Brain microvascular endothelial cell (primary cell): ENCODE measurements at regions not wholly inside any gene's neighbourhood (a gene's known extent, or its start where the extent isn't known, plus 50 kb on each side); places are given as distances from the start of the nearest gene placed in this dataset.

Experiments used
- DNase-seq: peaks from one replicate; pipeline ENCODE4 v3.0.0-alpha.2; 2020
- H3K27ac ChIP-seq: fragments of 250-450 bp; sonication (Bioruptor Pico); 2 replicates; pipeline ENCODE4 v1.5.1; 2020; ENCODE audit warnings: mild to moderate bottlenecking, moderate library complexity
- H3K27me3 ChIP-seq: fragments of 250-450 bp; sonication (Bioruptor Pico); replicated peaks from 2 replicates; pipeline ENCODE4 v1.5.1; 2020; ENCODE audit warnings: mild to moderate bottlenecking
- H3K36me3 ChIP-seq: fragments of 250-450 bp; sonication (Bioruptor Pico); replicated peaks from 2 replicates; pipeline ENCODE4 v1.5.1; 2020; ENCODE audit warnings: mild to moderate bottlenecking
- H3K4me3 ChIP-seq: 2 replicates; pipeline ENCODE4 v1.5.1; 2011; ENCODE audit warnings: low read depth, mild to moderate bottlenecking, control low read depth, low read length, moderate library complexity
- CTCF ChIP-seq: IDR thresholded peaks from 2 replicates; pipeline ENCODE4 v1.5.1; 2011; ENCODE audit warnings: low read depth, mild to moderate bottlenecking, moderate library complexity, low read length, control low read depth, inconsistent platforms; ENCODE audit errors: missing control alignments
- in situ Hi-C: cut with HindIII; loops from 2 replicates; pipeline ENCODE4 v1.10.0; 2017; ENCODE audit warnings: low sequenced_read_pairs, low pct_ligation_motif_present

- Histone ChIP-seq H3K4me3 (no peak overlapping the region), H3K27ac (no peak overlapping the region), H3K36me3 (no peaks in the 10 kb centered on the region), H3K27me3 (no peaks in the 10 kb centered on the region)
- no peak for TF ChIP-seq CTCF
- in situ Hi-C loops, result no loop called here
- no peak for DNase-seq
These were observed 465.2 kb downstream of the BCAT1 start for GRCh38 chr12:24483732-24484131.

- no peak for TF ChIP-seq CTCF
- Histone ChIP-seq H3K4me3 (no peak overlapping the region), H3K27me3 (no peaks in the 10 kb centered on the region), H3K27ac (no peak overlapping the region), H3K36me3 (no peaks in the 10 kb centered on the region)
- DNase-seq, result no peak
- in situ Hi-C loops, result no loop called here
These were observed 465.9 kb downstream of the BCAT1 start for GRCh38 chr12:24482882-24483604.

GRCh38 chr12:24482044-24482443, 466.9 kb downstream of the BCAT1 start:
- TF ChIP-seq CTCF, result no peak
- Histone ChIP-seq H3K36me3 (no peaks in the 10 kb centered on the region), H3K27me3 (no peaks in the 10 kb centered on the region), H3K27ac (no peak overlapping the region), H3K4me3 (no peak overlapping the region)
- in situ Hi-C loops, result no loop called here
- DNase-seq, result no peak

GRCh38 chr12:24480766-24481449, 468.0 kb downstream of the BCAT1 start:
- in situ Hi-C loops, result no loop called here
- Histone ChIP-seq H3K4me3 (no peak overlapping the region), H3K36me3 (no peaks in the 10 kb centered on the region), H3K27ac (no peak overlapping the region), H3K27me3 (no peaks in the 10 kb centered on the region)
- no peak for TF ChIP-seq CTCF
- peak; percentile 22 for DNase-seq

- TF ChIP-seq CTCF, result no peak
- in situ Hi-C loops, result no loop called here
- no peak overlapping the region for H3K4me3 ChIP-seq
- no peaks in the 10 kb centered on the region for H3K36me3 ChIP-seq
- no peak overlapping the region for H3K27ac ChIP-seq
- no peaks in the 10 kb centered on the region for H3K27me3 ChIP-seq
- DNase-seq, result no peak
These were observed 469.8 kb downstream of the BCAT1 start for GRCh38 chr12:24479131-24479530.
